ENCODE measurements at regions not wholly inside any gene's neighbourhood (a gene's known extent, or its start where the extent isn't known, plus 50 kb on each side); places are given as distances from the start of the nearest gene placed in this dataset.

- H4K20me1 ChIP-seq (replicated peaks in 1 of 2; ENCODE audit: control insufficient read depth in 1 of 2, insufficient read depth in 2 of 2, low read length in 2 of 2) = no peaks in the 10 kb centered on the region
These were observed 642.3 kb upstream of the CPEB2 start for GRCh38 chr4:14359991-14360390.

More at GRCh38 chr4:14359991-14360390, 642.3 kb upstream of the CPEB2 start:
- Histone ChIP-seq H3K79me1 (ENCODE audit: low read depth, low read length) (no peaks in the 10 kb centered on the region), H4K8ac (ENCODE audit: extremely low read depth, insufficient read depth, low read length) (no peak overlapping the region), H3K27me3 (replicated peaks in 1 of 4; ENCODE audit: control insufficient read depth in 3 of 4, extremely low read depth in 1 of 4, insufficient read depth in 3 of 4, low read length in 3 of 4) (no peaks in the 10 kb centered on the region), H2AK5ac (ENCODE audit: low read depth, low read length) (no peak overlapping the region), H2BK15ac (ENCODE audit: low read length) (no peak overlapping the region), H3K27ac (ENCODE audit: low read depth, low read length) (no peak overlapping the region), H3K36me3 (ENCODE audit: control insufficient read depth in 2 of 4, insufficient read depth in 4 of 4, low read length in 3 of 4) (no peaks in the 10 kb centered on the region), H3K79me2 (ENCODE audit: control insufficient read depth in 1 of 2, insufficient read depth in 2 of 2, low read length in 2 of 2) (no peaks in the 10 kb centered on the region), H4K5ac (ENCODE audit: insufficient read length, low read depth, low read length) (no peak overlapping the region), H3K9me3 (ENCODE audit: insufficient read depth in 2 of 2, low read depth in 1 of 2, low read length in 1 of 2) (no peaks in the 10 kb centered on the region; a peak in 1 of 4 replicates), H3K9ac (replicated peaks in 1 of 4; ENCODE audit: extremely low read depth in 1 of 4, low read depth in 3 of 4, low read length in 3 of 4) (no peak overlapping the region), H3K4ac (replicated peaks; ENCODE audit: insufficient read length, low read depth, low read length) (no peak overlapping the region), H2BK5ac (ENCODE audit: low read depth, low read length) (no peak overlapping the region), H2BK20ac (ENCODE audit: low read length) (no peak overlapping the region), H3K4me2 (ENCODE audit: insufficient read depth in 1 of 2, low read depth in 2 of 2, low read length in 2 of 2) (no peak overlapping the region), H3K23me2 (ENCODE audit: low read depth, low read length) (no peaks in the 10 kb centered on the region), H2BK120ac (replicated peaks; ENCODE audit: low read depth, low read length) (no peak overlapping the region), H2AFZ (ENCODE audit: low read length) (no peak overlapping the region), H3K23ac (ENCODE audit: insufficient read length) (no peak overlapping the region), H4K91ac (replicated peaks; ENCODE audit: insufficient read length, low read length) (no peak overlapping the region), H3K56ac (replicated peaks; ENCODE audit: insufficient read length, low read depth, low read length) (no peak overlapping the region), H3K4me1 (replicated peaks in 1 of 4; ENCODE audit: control insufficient read depth in 3 of 4, insufficient read depth in 4 of 4, low read length in 3 of 4) (peaks cover 0 to 2% (median under 1%) of the 10 kb centered on the region in 4 experiments; a peak in 1 of 7 replicates), H3K4me3 (ENCODE audit: extremely low read depth in 1 of 4, insufficient read depth in 2 of 4, low read depth in 3 of 4, low read length in 4 of 4) (no peak overlapping the region), H3K14ac (ENCODE audit: insufficient read length) (no peak overlapping the region), H3K18ac (ENCODE audit: extremely low read depth, low read length) (no peak overlapping the region), H2BK12ac (ENCODE audit: low read depth, low read length) (no peak overlapping the region)
- DNase-seq (ENCODE audit: low read depth in 1 of 2, low spot score in 2 of 2) = no peak
- CTCF ChIA-PET (ENCODE audit: partially characterized antibody) = interaction anchor here (1.3 kb wide), 1 partner anchor 12 kb away, joined by 3 read pairs; no protein-coding TSS in a partner anchor
- TF ChIP-seq CEBPB (IDR thresholded peaks at IDR 0.05; ENCODE audit: low read depth, low read length) (no peak), EZH2 (IDR thresholded peaks at IDR 0.05; ENCODE audit: low read depth, low read length, severe bottlenecking) (no peak), POU5F1 (IDR thresholded peaks at IDR 0.05; ENCODE audit: low read depth, low read length) (no peak), CBX5 (IDR thresholded peaks at IDR 0.05; ENCODE audit: low read depth, low read length) (no peak), SRF (IDR thresholded peaks at IDR 0.05; ENCODE audit: low read depth, low read length) (no peak)
- 99% methylated on average over 4 of the region's 4 CpGs; no CpG with 5 or more reads in 1 of the 2 experiments for WGBS, 2 experiments (ENCODE audit: extremely low coverage in 1 of 2, insufficient coverage in 1 of 2, insufficient read length in 1 of 2, insufficient replicate concordance in 2 of 2, low coverage in 1 of 2, low lambda C conversion rate in 2 of 2, missing lambda C conversion rate in 1 of 2)
- POLR2A ChIA-PET (ENCODE audit: partially characterized antibody) = no interaction called here
- no peak for FAIRE-seq

All from H1 (cell line).